ENCODE measurements at regions not wholly inside any gene's neighbourhood (a gene's known extent, or its start where the extent isn't known, plus 50 kb on each side); places are given as distances from the start of the nearest gene placed in this dataset.

DNA sequence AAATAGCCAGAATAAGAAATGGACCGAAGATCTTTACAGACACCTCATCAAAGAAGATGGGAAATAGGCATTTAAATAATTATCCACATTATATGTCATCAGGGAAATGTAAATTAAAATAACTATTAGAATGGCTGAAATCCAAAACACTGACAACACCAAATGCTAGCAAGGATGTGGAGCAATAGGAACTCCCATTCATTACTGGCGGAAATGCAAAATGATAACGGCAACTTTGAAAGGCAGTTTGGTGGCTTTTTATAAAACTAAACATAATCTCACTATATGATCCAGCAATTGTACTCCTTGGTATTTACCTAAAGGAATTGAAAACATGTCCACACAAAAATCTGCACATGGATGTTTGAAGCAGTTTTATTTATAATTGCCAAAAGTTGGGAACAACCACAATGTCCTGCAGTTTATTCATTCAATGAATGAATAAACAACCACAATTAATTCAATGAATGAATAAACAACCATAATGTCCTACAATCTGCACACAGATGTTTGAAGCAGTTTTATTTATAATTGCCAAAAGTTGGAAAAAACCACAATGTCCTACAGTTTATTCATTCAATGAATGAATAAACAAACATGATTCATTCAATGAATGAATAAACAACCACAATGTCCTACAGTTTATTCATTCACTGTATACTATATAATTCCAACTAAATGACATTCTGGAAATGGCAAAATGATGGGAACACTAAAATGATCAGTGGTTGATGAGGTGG, 117.6 kb upstream of the PCDH18 start:
- Mint-ChIP-seq H3K4me3 (no peak overlapping the region), H3K27ac (no peak overlapping the region)
- TF ChIP-seq, protein P1, sequence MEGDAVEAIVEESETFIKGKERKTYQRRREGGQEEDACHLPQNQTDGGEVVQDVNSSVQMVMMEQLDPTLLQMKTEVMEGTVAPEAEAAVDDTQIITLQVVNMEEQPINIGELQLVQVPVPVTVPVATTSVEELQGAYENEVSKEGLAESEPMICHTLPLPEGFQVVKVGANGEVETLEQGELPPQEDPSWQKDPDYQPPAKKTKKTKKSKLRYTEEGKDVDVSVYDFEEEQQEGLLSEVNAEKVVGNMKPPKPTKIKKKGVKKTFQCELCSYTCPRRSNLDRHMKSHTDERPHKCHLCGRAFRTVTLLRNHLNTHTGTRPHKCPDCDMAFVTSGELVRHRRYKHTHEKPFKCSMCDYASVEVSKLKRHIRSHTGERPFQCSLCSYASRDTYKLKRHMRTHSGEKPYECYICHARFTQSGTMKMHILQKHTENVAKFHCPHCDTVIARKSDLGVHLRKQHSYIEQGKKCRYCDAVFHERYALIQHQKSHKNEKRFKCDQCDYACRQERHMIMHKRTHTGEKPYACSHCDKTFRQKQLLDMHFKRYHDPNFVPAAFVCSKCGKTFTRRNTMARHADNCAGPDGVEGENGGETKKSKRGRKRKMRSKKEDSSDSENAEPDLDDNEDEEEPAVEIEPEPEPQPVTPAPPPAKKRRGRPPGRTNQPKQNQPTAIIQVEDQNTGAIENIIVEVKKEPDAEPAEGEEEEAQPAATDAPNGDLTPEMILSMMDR (IDR thresholded peaks at IDR 0.05): no peak

DNA sequence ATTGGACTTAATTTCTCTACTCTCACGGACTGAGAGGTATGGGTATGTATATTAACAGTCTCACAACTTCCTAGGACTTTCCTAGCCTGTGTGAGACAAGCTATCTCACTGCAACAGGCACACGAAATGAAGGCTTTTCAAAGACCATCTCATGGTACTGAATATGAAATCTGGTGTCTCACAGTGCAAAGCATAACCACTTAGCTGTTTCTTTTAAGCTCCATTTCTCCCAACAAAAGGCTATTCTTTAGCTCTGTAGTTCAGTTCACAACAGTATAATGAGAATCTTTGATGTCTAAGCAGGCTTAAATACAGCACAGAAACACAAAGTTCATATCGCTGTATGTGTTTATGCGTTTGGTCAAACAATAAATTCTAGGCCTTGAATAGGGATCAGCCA, 116.2 kb upstream of the PCDH18 start:
- H3K27ac Mint-ChIP-seq: no peak overlapping the region
- no peaks in the 10 kb centered on the region for H3K36me3 Mint-ChIP-seq (ENCODE audit: low read depth)
- H3K9me3 Mint-ChIP-seq: peaks cover 23% of the 10 kb centered on the region
- no peaks in the 10 kb centered on the region for H3K4me1 Mint-ChIP-seq
- no peaks in the 10 kb centered on the region for H3K27me3 Mint-ChIP-seq (ENCODE audit: low read depth, poor library complexity)
- TF ChIP-seq, protein P1 (IDR thresholded peaks at IDR 0.05): no peak
- DNase-seq: no peak
- no peak overlapping the region for H3K4me3 Mint-ChIP-seq

More for the DNA sequence above, 117.6 kb upstream of the PCDH18 start:
- Mint-ChIP-seq H3K9me3 (peaks cover 23% of the 10 kb centered on the region), H3K27me3 (ENCODE audit: low read depth, poor library complexity) (no peaks in the 10 kb centered on the region), H3K36me3 (ENCODE audit: low read depth) (no peaks in the 10 kb centered on the region), H3K4me1 (no peaks in the 10 kb centered on the region)
- DNase-seq: no peak

DNA sequence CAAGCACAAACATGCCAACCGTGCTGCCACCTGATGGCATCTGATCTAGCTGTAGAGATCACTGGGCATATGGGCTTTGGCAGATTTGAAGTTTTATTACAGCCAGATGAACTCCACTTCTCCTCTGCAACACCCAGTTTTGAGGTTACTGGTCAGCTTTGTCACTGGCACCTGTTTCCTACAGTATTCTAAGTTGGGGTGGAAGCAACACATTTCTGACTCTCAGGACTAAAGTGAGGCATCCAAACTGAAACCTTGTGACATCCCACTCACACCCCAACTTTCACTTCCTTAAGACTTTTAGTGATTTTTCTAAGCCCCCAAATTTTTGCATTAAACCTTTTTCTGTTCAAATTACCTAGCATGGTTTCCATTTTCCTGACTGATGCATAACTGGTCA, 115.1 kb upstream of the PCDH18 start:
- H3K4me1 Mint-ChIP-seq: peaks cover 9% of the 10 kb centered on the region
- no peak overlapping the region for H3K4me3 Mint-ChIP-seq
- TF ChIP-seq, protein P1 (IDR thresholded peaks at IDR 0.05): no peak
- no peak overlapping the region for H3K27ac Mint-ChIP-seq
- peaks cover 23% of the 10 kb centered on the region for H3K9me3 Mint-ChIP-seq
- DNase-seq: no peak
- H3K27me3 Mint-ChIP-seq (ENCODE audit: low read depth, poor library complexity): no peaks in the 10 kb centered on the region
- H3K36me3 Mint-ChIP-seq (ENCODE audit: low read depth): no peaks in the 10 kb centered on the region

DNA sequence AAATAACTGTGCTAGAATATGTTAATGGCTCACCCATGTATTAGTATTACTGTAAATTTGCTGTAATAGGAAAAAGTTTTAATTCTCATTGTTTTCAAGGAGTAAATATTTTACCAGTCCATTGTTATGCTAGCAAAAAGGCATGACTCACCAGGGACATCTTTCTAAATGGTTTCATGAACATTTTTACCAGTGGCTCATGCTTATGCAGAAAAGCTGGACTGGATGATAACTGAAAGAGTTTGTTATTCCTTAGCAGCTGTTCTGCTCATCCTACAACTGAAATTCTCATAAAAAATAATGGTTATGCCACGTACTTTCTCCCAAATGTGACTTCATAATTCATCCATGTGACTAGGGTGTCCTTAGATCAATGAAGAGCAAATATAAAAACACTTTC, 111.9 kb upstream of the PCDH18 start:
- DNase-seq: no peak
- H3K4me1 Mint-ChIP-seq: peaks cover 18% of the 10 kb centered on the region
- no peak overlapping the region for H3K4me3 Mint-ChIP-seq
- H3K9me3 Mint-ChIP-seq: peaks cover 12% of the 10 kb centered on the region
- TF ChIP-seq, protein P1 (IDR thresholded peaks at IDR 0.05): no peak
- no peaks in the 10 kb centered on the region for H3K36me3 Mint-ChIP-seq (ENCODE audit: low read depth)
- H3K27me3 Mint-ChIP-seq (ENCODE audit: low read depth, poor library complexity): no peaks in the 10 kb centered on the region
- peak overlapping the region; percentile 57 for H3K27ac Mint-ChIP-seq

DNA sequence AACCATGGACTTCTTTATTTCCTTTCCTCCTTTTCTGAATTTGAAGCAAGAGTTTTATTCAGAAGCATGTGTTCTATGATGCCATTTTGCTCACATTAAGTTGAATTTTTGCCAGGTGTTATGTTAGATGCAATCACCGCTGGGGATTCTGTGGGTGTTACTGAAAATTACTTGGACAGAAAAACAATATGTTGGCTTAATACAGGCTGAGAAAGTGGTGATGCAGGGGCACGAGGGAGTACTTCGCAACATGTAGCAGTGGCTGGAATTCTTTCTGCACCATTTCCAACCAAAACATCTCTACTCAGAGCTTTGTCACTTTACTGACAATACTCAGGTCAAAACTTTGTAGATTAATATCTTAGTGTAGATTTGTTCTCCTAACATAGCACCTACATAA, 109.2 kb upstream of the PCDH18 start:
- DNase-seq: no peak
- Mint-ChIP-seq H3K27ac (no peak overlapping the region), H3K36me3 (ENCODE audit: low read depth) (no peaks in the 10 kb centered on the region), H3K4me3 (no peak overlapping the region), H3K27me3 (ENCODE audit: low read depth, poor library complexity) (no peaks in the 10 kb centered on the region), H3K4me1 (peaks cover 18% of the 10 kb centered on the region), H3K9me3 (peaks cover 3% of the 10 kb centered on the region)
- TF ChIP-seq, protein P1 (IDR thresholded peaks at IDR 0.05): no peak

DNA sequence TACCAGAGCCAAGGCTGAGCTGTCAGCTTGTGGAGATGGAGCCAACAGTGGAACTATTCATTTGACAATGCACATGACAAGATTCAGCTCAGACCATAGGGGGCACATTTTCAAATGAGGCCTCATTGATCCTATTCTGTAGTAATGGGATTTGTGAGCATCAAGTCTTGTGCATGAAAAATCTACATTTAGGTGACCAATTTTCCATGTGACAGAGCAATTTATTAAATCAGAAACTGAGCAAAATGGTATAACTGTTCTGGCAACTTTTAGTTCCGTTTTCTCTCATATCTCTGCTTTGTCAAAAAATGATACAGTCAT, 108.5 kb upstream of the PCDH18 start:
- H3K9me3 Mint-ChIP-seq: no peaks in the 10 kb centered on the region
- no peaks in the 10 kb centered on the region for H3K27me3 Mint-ChIP-seq (ENCODE audit: low read depth, poor library complexity)
- no peak overlapping the region for H3K27ac Mint-ChIP-seq
- no peak for DNase-seq
- TF ChIP-seq, protein P1 (IDR thresholded peaks at IDR 0.05): no peak
- H3K36me3 Mint-ChIP-seq (ENCODE audit: low read depth): no peaks in the 10 kb centered on the region
- no peak overlapping the region for H3K4me3 Mint-ChIP-seq
- H3K4me1 Mint-ChIP-seq: peaks cover 18% of the 10 kb centered on the region
